WTC11 (cell line): ENCODE measurements at regions not wholly inside any gene's neighbourhood (a gene's known extent, or its start where the extent isn't known, plus 50 kb on each side); places are given as distances from the start of the nearest gene placed in this dataset.

ENCODE experiments used
- ARID4B ChIP-seq: sonication (generic); formaldehyde crosslinking; IDR thresholded peaks from 2 replicates; pipeline ENCODE4 v1.8.0; 2023; ENCODE audit warnings: missing genetic modification reagents, mild to moderate bottlenecking, borderline replicate concordance
- ATF6 ChIP-seq: sonication (generic); formaldehyde crosslinking; IDR thresholded peaks from 2 replicates; pipeline ENCODE4 v1.8.1; 2023; ENCODE audit warnings: mild to moderate bottlenecking, missing genetic modification reagents
- CTCF ChIP-seq: fragments of 200-600 bp; IDR thresholded peaks from 2 replicates; pipeline ENCODE4 v1.8.0; 2022; ENCODE audit warnings: antibody characterized with exemption
- ESRRA ChIP-seq: sonication (generic); formaldehyde crosslinking; IDR thresholded peaks from 2 replicates; pipeline ENCODE4 v1.8.1; 2022; ENCODE audit warnings: mild to moderate bottlenecking, missing genetic modification reagents, borderline replicate concordance
- GABPB1 ChIP-seq: sonication (generic); formaldehyde crosslinking; IDR thresholded peaks from 2 replicates; pipeline ENCODE4 v1.8.1; 2023; ENCODE audit warnings: mild to moderate bottlenecking, missing genetic modification reagents
- KAT7 ChIP-seq: sonication (generic); formaldehyde crosslinking; IDR thresholded peaks from 2 replicates; pipeline ENCODE4 v1.8.1; 2023; ENCODE audit warnings: missing genetic modification reagents, mild to moderate bottlenecking, borderline replicate concordance
- MAX ChIP-seq: sonication (generic); formaldehyde crosslinking; IDR thresholded peaks from 2 replicates; pipeline ENCODE4 v1.8.0; 2022; ENCODE audit warnings: mild to moderate bottlenecking, missing genetic modification reagents
- PRDM15 ChIP-seq: sonication (generic); formaldehyde crosslinking; IDR thresholded peaks from 2 replicates; pipeline ENCODE4 v1.8.0; 2022; ENCODE audit warnings: missing genetic modification reagents
- SMAD4 ChIP-seq: sonication (generic); formaldehyde crosslinking; IDR thresholded peaks from 2 replicates; pipeline ENCODE4 v1.8.0; 2022; ENCODE audit warnings: mild to moderate bottlenecking, missing genetic modification reagents
- TF ChIP-seq, protein P1 (sequence below): sonication (generic); formaldehyde crosslinking; IDR thresholded peaks from 2 replicates; pipeline ENCODE4 v1.8.1; 2022; ENCODE audit warnings: mild to moderate bottlenecking, missing genetic modification reagents, moderate library complexity, borderline replicate concordance
- TF ChIP-seq, protein P2 (sequence below): sonication (generic); formaldehyde crosslinking; IDR thresholded peaks from 2 replicates; pipeline ENCODE4 v1.8.0; 2023; ENCODE audit warnings: mild to moderate bottlenecking, missing genetic modification reagents

GRCh38 chr4:55184600-55185523, 59.5 kb upstream of the KDR start:
- TF ChIP-seq CTCF (peak; percentile 33; the same call in 1 of the 2 replicates), SMAD4 (no peak), PRDM15 (no peak), ATF6 (CRISPR knock-in tag) (no peak), ARID4B (CRISPR knock-in tag) (no peak), MAX (0 out of 2 replicates have a peak, but pooled peaks have one; percentile 8), ESRRA (CRISPR knock-in tag) (no peak), GABPB1 (CRISPR knock-in tag) (no peak), KAT7 (CRISPR knock-in tag) (no peak)
- TF ChIP-seq, protein P1, sequence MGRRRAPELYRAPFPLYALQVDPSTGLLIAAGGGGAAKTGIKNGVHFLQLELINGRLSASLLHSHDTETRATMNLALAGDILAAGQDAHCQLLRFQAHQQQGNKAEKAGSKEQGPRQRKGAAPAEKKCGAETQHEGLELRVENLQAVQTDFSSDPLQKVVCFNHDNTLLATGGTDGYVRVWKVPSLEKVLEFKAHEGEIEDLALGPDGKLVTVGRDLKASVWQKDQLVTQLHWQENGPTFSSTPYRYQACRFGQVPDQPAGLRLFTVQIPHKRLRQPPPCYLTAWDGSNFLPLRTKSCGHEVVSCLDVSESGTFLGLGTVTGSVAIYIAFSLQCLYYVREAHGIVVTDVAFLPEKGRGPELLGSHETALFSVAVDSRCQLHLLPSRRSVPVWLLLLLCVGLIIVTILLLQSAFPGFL (CRISPR knock-in tag), result no peak
- TF ChIP-seq, protein P2, sequence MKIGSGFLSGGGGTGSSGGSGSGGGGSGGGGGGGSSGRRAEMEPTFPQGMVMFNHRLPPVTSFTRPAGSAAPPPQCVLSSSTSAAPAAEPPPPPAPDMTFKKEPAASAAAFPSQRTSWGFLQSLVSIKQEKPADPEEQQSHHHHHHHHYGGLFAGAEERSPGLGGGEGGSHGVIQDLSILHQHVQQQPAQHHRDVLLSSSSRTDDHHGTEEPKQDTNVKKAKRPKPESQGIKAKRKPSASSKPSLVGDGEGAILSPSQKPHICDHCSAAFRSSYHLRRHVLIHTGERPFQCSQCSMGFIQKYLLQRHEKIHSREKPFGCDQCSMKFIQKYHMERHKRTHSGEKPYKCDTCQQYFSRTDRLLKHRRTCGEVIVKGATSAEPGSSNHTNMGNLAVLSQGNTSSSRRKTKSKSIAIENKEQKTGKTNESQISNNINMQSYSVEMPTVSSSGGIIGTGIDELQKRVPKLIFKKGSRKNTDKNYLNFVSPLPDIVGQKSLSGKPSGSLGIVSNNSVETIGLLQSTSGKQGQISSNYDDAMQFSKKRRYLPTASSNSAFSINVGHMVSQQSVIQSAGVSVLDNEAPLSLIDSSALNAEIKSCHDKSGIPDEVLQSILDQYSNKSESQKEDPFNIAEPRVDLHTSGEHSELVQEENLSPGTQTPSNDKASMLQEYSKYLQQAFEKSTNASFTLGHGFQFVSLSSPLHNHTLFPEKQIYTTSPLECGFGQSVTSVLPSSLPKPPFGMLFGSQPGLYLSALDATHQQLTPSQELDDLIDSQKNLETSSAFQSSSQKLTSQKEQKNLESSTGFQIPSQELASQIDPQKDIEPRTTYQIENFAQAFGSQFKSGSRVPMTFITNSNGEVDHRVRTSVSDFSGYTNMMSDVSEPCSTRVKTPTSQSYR (CRISPR knock-in tag), result no peak
